ENCODE measurements at regions not wholly inside any gene's neighbourhood (a gene's known extent, or its start where the extent isn't known, plus 50 kb on each side); places are given as distances from the start of the nearest gene placed in this dataset.

DNA sequence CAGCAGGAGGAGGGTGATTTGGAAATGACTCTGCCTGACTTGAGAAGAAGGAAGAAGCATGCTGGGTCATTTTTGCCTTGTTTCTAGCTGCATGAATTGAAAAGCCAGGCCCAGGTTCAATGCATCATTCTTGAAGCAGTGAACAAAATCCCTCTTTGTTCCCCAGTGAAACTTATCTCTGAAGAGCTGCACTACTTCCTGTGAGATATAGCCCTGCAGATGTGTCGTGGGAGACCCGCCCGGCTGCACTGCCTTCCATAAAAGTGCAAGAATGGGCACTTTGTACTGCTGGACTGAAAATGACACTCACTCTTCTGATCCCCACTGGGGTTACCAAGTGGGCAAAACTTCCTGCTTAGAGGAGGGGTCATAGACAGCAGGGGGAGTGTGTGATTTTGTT is 249.2 kb upstream of the NFIA start:
- H3K4me1 Mint-ChIP-seq = peaks cover 19% of the 10 kb centered on the region
- POLR2A ChIA-PET = no interaction called here
- H3K9me3 Mint-ChIP-seq = no peaks in the 10 kb centered on the region
- no peak overlapping the region for H3K4me3 Mint-ChIP-seq
- no peaks in the 10 kb centered on the region for H3K27me3 Mint-ChIP-seq (ENCODE audit: low read depth)
- no peak overlapping the region for H3K27ac Mint-ChIP-seq
- no peak for DNase-seq (ENCODE audit: low spot score)
- CTCF ChIA-PET = interaction anchor here (1.2 to 1.5 kb wide), 2 partner anchors 15 to 68 kb away, joined by 3 to 4 read pairs; no protein-coding TSS in a partner anchor
- ATAC-seq = no peak
- no peak for TF ChIP-seq TCF7 (CRISPR knock-in tag; IDR thresholded peaks at IDR 0.05; ENCODE audit: low read depth)
- TF ChIP-seq SOX15 (CRISPR knock-in tag; IDR thresholded peaks at IDR 0.05) = no peak
- TF ChIP-seq FOXP1 (CRISPR knock-in tag; IDR thresholded peaks at IDR 0.05; ENCODE audit: borderline replicate concordance) = no peak
- TF ChIP-seq, protein P1, sequence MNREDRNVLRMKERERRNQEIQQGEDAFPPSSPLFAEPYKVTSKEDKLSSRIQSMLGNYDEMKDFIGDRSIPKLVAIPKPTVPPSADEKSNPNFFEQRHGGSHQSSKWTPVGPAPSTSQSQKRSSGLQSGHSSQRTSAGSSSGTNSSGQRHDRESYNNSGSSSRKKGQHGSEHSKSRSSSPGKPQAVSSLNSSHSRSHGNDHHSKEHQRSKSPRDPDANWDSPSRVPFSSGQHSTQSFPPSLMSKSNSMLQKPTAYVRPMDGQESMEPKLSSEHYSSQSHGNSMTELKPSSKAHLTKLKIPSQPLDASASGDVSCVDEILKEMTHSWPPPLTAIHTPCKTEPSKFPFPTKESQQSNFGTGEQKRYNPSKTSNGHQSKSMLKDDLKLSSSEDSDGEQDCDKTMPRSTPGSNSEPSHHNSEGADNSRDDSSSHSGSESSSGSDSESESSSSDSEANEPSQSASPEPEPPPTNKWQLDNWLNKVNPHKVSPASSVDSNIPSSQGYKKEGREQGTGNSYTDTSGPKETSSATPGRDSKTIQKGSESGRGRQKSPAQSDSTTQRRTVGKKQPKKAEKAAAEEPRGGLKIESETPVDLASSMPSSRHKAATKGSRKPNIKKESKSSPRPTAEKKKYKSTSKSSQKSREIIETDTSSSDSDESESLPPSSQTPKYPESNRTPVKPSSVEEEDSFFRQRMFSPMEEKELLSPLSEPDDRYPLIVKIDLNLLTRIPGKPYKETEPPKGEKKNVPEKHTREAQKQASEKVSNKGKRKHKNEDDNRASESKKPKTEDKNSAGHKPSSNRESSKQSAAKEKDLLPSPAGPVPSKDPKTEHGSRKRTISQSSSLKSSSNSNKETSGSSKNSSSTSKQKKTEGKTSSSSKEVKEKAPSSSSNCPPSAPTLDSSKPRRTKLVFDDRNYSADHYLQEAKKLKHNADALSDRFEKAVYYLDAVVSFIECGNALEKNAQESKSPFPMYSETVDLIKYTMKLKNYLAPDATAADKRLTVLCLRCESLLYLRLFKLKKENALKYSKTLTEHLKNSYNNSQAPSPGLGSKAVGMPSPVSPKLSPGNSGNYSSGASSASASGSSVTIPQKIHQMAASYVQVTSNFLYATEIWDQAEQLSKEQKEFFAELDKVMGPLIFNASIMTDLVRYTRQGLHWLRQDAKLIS (CRISPR knock-in tag; IDR thresholded peaks at IDR 0.05; ENCODE audit: borderline replicate concordance) = no peak
- TF ChIP-seq ZNF416 (CRISPR knock-in tag; IDR thresholded peaks at IDR 0.05) = no peak
- TF ChIP-seq NFE2L1 (CRISPR knock-in tag; IDR thresholded peaks at IDR 0.05) = no peak
- TF ChIP-seq, protein P2, sequence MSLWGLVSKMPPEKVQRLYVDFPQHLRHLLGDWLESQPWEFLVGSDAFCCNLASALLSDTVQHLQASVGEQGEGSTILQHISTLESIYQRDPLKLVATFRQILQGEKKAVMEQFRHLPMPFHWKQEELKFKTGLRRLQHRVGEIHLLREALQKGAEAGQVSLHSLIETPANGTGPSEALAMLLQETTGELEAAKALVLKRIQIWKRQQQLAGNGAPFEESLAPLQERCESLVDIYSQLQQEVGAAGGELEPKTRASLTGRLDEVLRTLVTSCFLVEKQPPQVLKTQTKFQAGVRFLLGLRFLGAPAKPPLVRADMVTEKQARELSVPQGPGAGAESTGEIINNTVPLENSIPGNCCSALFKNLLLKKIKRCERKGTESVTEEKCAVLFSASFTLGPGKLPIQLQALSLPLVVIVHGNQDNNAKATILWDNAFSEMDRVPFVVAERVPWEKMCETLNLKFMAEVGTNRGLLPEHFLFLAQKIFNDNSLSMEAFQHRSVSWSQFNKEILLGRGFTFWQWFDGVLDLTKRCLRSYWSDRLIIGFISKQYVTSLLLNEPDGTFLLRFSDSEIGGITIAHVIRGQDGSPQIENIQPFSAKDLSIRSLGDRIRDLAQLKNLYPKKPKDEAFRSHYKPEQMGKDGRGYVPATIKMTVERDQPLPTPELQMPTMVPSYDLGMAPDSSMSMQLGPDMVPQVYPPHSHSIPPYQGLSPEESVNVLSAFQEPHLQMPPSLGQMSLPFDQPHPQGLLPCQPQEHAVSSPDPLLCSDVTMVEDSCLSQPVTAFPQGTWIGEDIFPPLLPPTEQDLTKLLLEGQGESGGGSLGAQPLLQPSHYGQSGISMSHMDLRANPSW (CRISPR knock-in tag; conservative IDR thresholded peaks at IDR 0.05; ENCODE audit: low read depth) = no peak
- TF ChIP-seq, protein P3, sequence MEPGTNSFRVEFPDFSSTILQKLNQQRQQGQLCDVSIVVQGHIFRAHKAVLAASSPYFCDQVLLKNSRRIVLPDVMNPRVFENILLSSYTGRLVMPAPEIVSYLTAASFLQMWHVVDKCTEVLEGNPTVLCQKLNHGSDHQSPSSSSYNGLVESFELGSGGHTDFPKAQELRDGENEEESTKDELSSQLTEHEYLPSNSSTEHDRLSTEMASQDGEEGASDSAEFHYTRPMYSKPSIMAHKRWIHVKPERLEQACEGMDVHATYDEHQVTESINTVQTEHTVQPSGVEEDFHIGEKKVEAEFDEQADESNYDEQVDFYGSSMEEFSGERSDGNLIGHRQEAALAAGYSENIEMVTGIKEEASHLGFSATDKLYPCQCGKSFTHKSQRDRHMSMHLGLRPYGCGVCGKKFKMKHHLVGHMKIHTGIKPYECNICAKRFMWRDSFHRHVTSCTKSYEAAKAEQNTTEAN (CRISPR knock-in tag; IDR thresholded peaks at IDR 0.05) = no peak
- no peak for TF ChIP-seq CREB1 (CRISPR knock-in tag; IDR thresholded peaks at IDR 0.05)
- TF ChIP-seq OVOL2 (CRISPR knock-in tag; IDR thresholded peaks at IDR 0.05; ENCODE audit: borderline replicate concordance) = no peak
- TF ChIP-seq TEAD1 (CRISPR knock-in tag; IDR thresholded peaks at IDR 0.05) = no peak
- TF ChIP-seq, protein P4, sequence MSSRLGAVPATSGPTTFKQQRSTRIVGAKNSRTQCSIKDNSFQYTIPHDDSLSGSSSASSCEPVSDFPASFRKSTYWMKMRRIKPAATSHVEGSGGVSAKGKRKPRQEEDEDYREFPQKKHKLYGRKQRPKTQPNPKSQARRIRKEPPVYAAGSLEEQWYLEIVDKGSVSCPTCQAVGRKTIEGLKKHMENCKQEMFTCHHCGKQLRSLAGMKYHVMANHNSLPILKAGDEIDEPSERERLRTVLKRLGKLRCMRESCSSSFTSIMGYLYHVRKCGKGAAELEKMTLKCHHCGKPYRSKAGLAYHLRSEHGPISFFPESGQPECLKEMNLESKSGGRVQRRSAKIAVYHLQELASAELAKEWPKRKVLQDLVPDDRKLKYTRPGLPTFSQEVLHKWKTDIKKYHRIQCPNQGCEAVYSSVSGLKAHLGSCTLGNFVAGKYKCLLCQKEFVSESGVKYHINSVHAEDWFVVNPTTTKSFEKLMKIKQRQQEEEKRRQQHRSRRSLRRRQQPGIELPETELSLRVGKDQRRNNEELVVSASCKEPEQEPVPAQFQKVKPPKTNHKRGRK (CRISPR knock-in tag; IDR thresholded peaks at IDR 0.05; ENCODE audit: borderline replicate concordance) = no peak
- TF ChIP-seq, protein P5, sequence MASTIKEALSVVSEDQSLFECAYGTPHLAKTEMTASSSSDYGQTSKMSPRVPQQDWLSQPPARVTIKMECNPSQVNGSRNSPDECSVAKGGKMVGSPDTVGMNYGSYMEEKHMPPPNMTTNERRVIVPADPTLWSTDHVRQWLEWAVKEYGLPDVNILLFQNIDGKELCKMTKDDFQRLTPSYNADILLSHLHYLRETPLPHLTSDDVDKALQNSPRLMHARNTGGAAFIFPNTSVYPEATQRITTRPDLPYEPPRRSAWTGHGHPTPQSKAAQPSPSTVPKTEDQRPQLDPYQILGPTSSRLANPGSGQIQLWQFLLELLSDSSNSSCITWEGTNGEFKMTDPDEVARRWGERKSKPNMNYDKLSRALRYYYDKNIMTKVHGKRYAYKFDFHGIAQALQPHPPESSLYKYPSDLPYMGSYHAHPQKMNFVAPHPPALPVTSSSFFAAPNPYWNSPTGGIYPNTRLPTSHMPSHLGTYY (CRISPR knock-in tag; IDR thresholded peaks at IDR 0.05) = no peak
- H3K36me3 Mint-ChIP-seq = no peaks in the 10 kb centered on the region

DNA sequence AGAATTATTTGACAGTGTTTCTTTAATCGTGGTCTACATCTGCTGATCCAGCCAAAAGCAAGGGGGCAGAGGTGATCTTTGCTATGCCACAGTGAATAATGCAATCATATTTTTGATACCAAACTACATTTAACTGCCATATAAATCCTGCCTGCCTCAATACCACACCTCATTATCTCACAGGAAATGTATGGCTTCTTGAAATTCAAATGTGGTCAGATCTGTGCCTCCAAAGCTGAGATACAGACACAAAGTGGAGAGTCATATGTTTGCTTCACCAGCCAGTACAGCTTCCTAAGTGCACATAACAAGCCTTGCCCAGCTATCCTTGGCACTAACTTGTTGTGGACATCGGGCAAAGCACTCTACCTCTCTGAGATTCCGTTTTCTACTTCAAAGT is 250.0 kb upstream of the NFIA start:
- no peak overlapping the region for H3K27ac Mint-ChIP-seq
- no peaks in the 10 kb centered on the region for H3K36me3 Mint-ChIP-seq
- DNase-seq (ENCODE audit: low spot score) = no peak
- no peak for ATAC-seq
- H3K9me3 Mint-ChIP-seq = 0 out of 2 replicates have a peak, but pooled peaks cover 3% of the 10 kb centered on the region
- H3K4me3 Mint-ChIP-seq = no peak overlapping the region
- POLR2A ChIA-PET = no interaction called here
- H3K4me1 Mint-ChIP-seq = peaks cover 19% of the 10 kb centered on the region
- H3K27me3 Mint-ChIP-seq (ENCODE audit: low read depth) = no peaks in the 10 kb centered on the region
- CTCF ChIA-PET = interaction anchor here (1.2 to 1.5 kb wide), 2 partner anchors 16 to 675 kb away, joined by 3 to 4 read pairs; no protein-coding TSS in a partner anchor
- TF ChIP-seq, protein P6, sequence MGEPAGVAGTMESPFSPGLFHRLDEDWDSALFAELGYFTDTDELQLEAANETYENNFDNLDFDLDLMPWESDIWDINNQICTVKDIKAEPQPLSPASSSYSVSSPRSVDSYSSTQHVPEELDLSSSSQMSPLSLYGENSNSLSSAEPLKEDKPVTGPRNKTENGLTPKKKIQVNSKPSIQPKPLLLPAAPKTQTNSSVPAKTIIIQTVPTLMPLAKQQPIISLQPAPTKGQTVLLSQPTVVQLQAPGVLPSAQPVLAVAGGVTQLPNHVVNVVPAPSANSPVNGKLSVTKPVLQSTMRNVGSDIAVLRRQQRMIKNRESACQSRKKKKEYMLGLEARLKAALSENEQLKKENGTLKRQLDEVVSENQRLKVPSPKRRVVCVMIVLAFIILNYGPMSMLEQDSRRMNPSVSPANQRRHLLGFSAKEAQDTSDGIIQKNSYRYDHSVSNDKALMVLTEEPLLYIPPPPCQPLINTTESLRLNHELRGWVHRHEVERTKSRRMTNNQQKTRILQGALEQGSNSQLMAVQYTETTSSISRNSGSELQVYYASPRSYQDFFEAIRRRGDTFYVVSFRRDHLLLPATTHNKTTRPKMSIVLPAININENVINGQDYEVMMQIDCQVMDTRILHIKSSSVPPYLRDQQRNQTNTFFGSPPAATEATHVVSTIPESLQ (CRISPR knock-in tag; IDR thresholded peaks at IDR 0.05) = no peak
- TF ChIP-seq MXD4 (CRISPR knock-in tag; IDR thresholded peaks at IDR 0.05; ENCODE audit: borderline replicate concordance) (no peak), ZNF671 (CRISPR knock-in tag; IDR thresholded peaks at IDR 0.05) (no peak), ZNF396 (CRISPR knock-in tag; IDR thresholded peaks at IDR 0.05; ENCODE audit: borderline replicate concordance) (no peak), ELF4 (CRISPR knock-in tag; IDR thresholded peaks at IDR 0.05; ENCODE audit: low read depth) (no peak), CREM (CRISPR knock-in tag; IDR thresholded peaks at IDR 0.05) (no peak), TEAD1 (CRISPR knock-in tag; IDR thresholded peaks at IDR 0.05) (no peak)
- TF ChIP-seq, protein P7, sequence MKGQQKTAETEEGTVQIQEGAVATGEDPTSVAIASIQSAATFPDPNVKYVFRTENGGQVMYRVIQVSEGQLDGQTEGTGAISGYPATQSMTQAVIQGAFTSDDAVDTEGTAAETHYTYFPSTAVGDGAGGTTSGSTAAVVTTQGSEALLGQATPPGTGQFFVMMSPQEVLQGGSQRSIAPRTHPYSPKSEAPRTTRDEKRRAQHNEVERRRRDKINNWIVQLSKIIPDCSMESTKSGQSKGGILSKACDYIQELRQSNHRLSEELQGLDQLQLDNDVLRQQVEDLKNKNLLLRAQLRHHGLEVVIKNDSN (CRISPR knock-in tag; IDR thresholded peaks at IDR 0.05) = no peak
- TF ChIP-seq, protein P8, sequence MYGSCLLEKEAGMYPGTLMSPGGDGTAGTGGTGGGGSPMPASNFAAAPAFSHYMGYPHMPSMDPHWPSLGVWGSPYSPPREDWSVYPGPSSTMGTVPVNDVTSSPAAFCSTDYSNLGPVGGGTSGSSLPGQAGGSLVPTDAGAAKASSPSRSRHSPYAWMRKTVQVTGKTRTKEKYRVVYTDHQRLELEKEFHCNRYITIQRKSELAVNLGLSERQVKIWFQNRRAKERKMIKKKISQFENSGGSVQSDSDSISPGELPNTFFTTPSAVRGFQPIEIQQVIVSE (CRISPR knock-in tag; IDR thresholded peaks at IDR 0.05; ENCODE audit: borderline replicate concordance) = no peak
